ENCODE measurements at regions not wholly inside any gene's neighbourhood (a gene's known extent, or its start where the extent isn't known, plus 50 kb on each side); places are given as distances from the start of the nearest gene placed in this dataset.
"Not testable (repeated sequence)": the region's sequence is repeated elsewhere in the genome, so short reads cannot be mapped to it uniquely, and the experiment has no call there.

DNA sequence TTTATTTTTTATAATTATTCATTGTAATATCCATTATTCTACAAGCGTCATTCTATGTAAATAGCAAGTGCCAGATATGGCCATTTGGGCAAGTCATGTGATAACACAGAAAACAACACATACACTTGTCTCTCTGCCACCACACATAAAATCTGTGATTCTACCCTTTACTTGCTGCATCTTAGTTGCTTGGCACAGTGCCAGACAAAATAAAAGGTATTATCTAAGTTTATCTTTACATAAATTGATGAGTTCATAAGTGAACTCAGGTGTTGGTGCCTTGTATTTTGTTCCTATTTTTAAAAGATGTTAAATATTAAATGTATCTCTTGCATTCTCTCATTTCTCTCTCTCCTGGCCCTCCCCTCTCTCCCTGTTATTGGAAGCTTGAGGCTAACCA, 1458.7 kb downstream of the CDH11 start:
- Histone ChIP-seq H3K9me3 (no peaks in the 10 kb centered on the region), H3K27ac (no peak overlapping the region), H3K36me3 (no peaks in the 10 kb centered on the region), H3K4me3 (no peak overlapping the region), H3K4me1 (no peaks in the 10 kb centered on the region), H3K27me3 (no peaks in the 10 kb centered on the region)
- no peak for DNase-seq
- TF ChIP-seq, protein P1, sequence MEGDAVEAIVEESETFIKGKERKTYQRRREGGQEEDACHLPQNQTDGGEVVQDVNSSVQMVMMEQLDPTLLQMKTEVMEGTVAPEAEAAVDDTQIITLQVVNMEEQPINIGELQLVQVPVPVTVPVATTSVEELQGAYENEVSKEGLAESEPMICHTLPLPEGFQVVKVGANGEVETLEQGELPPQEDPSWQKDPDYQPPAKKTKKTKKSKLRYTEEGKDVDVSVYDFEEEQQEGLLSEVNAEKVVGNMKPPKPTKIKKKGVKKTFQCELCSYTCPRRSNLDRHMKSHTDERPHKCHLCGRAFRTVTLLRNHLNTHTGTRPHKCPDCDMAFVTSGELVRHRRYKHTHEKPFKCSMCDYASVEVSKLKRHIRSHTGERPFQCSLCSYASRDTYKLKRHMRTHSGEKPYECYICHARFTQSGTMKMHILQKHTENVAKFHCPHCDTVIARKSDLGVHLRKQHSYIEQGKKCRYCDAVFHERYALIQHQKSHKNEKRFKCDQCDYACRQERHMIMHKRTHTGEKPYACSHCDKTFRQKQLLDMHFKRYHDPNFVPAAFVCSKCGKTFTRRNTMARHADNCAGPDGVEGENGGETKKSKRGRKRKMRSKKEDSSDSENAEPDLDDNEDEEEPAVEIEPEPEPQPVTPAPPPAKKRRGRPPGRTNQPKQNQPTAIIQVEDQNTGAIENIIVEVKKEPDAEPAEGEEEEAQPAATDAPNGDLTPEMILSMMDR (IDR thresholded peaks at IDR 0.05): no peak
- no peak for TF ChIP-seq POLR2A (IDR thresholded peaks at IDR 0.05)

- Histone ChIP-seq H3K4me3 (no peak overlapping the region), H3K36me3 (no peaks in the 10 kb centered on the region), H3K27me3 (no peaks in the 10 kb centered on the region), H3K27ac (no peak overlapping the region), H3K4me1 (no peaks in the 10 kb centered on the region), H3K9me3 (no peaks in the 10 kb centered on the region)
- DNase-seq: no peak
- TF ChIP-seq POLR2A (IDR thresholded peaks at IDR 0.05): no peak
- TF ChIP-seq, protein P1 (IDR thresholded peaks at IDR 0.05): no peak
These were observed 1466.0 kb downstream of the CDH11 start for GRCh38 chr16:63655846-63656245.

- Histone ChIP-seq H3K9me3 (no peaks in the 10 kb centered on the region), H3K4me3 (no peak overlapping the region), H3K36me3 (no peaks in the 10 kb centered on the region), H3K27ac (no peak overlapping the region), H3K4me1 (no peaks in the 10 kb centered on the region), H3K27me3 (no peaks in the 10 kb centered on the region)
- no peak for TF ChIP-seq POLR2A (IDR thresholded peaks at IDR 0.05)
- TF ChIP-seq, protein P1 (IDR thresholded peaks at IDR 0.05): no peak
- DNase-seq: no peak
These were observed 1468.6 kb downstream of the CDH11 start for GRCh38 chr16:63653044-63653839.

DNA sequence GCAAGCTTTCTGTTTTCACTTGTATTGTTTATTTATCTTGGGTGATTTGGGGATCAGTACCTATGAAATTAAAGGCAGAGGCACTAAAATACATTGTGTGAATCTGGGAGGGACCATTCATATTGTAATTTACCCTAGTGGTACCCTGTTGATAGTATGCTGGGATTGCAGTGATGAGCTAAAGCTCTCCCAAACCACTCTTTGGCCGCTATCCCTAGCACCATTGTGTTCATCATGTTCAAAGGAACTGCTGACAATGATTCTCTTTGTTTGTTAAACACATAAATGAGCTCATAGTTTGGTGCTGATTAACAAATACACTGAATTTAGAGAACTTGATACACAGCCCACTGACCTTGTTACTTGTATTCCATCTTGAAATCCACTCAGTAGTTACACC, 1469.8 kb downstream of the CDH11 start:
- DNase-seq: no peak
- TF ChIP-seq, protein P1 (IDR thresholded peaks at IDR 0.05): no peak
- no peak for TF ChIP-seq POLR2A (IDR thresholded peaks at IDR 0.05)
- Histone ChIP-seq H3K4me3 (no peak overlapping the region), H3K4me1 (no peaks in the 10 kb centered on the region), H3K36me3 (no peaks in the 10 kb centered on the region), H3K27ac (no peak overlapping the region), H3K27me3 (no peaks in the 10 kb centered on the region), H3K9me3 (no peaks in the 10 kb centered on the region)

- H3K27me3 ChIP-seq: no peaks in the 10 kb centered on the region
- no peak for TF ChIP-seq POLR2A (IDR thresholded peaks at IDR 0.05)
- TF ChIP-seq, protein P1 (IDR thresholded peaks at IDR 0.05): no peak
- no peaks in the 10 kb centered on the region for H3K4me1 ChIP-seq
- H3K27ac ChIP-seq: no peak overlapping the region
- H3K36me3 ChIP-seq: no peaks in the 10 kb centered on the region
- DNase-seq: no peak
- H3K4me3 ChIP-seq: no peak overlapping the region
- H3K9me3 ChIP-seq: no peaks in the 10 kb centered on the region
These were observed 1471.3 kb downstream of the CDH11 start for GRCh38 chr16:63650550-63650949.

DNA sequence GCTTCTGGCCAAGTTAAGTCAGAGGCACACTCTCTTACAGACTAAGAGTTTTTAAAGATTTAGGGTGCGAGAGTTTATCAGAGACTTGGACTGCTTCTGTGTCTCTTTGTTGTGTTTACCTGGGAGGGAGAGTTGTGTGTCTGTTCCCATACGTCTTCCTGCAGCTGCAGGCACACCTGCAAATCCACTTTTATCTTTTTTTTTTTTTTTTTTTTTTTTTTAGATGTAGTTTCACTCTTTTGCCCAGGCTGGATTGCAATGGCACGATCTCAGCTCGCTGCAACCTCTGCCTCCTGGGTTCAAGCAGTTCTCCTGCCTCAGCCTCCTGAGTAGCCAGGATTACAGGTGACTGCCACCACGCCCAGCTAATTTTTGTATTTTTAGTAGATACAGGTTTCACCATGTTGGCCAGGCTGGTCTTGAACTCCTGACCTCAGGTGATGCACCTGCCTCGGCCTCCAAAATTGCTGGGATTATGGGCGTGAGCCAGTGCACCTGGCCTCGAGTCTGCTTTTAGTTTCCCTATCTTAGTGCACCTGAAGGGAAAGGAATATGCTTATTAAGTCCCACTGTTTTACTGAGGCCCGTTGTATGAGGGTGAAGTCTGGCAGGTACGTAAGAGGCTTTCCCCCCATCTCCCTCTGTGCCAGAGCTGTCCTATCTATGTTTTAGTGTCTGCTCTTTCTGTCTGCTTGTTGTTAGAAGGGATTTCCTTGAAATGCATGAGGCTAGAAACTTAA, 1488.0 kb downstream of the CDH11 start:
- H3K4me1 ChIP-seq, H3K27me3 ChIP-seq, H3K36me3 ChIP-seq, H3K27ac ChIP-seq, DNase-seq, H3K9me3 ChIP-seq, H3K4me3 ChIP-seq: not testable (repeated sequence)
